Left ventricle myocardium superior (tissue), 1 donor: ENCODE measurements at regions not wholly inside any gene's neighbourhood (a gene's known extent, or its start where the extent isn't known, plus 50 kb on each side); places are given as distances from the start of the nearest gene placed in this dataset.

ENCODE experiments used
- ATAC-seq: fragments of 200-7000 bp; cut with Tn5 transposase; one replicate; pipeline ENCODE4 v1.9.1; 2020; ENCODE audit warnings: mild to moderate bottlenecking, moderate library complexity
- DNase-seq: peaks from one replicate; pipeline ENCODE4 v3.0.0-alpha.2; 2020
- intact Hi-C: fragments of 100-400 bp; cut with micrococcal nuclease; formaldehyde crosslinking; loops from one replicate; pipeline ENCODE4 v1.11.0; 2022
- donor health status: DM: no; HTN: yes; CAD: no; lungs with severe emphysema.

DNA sequence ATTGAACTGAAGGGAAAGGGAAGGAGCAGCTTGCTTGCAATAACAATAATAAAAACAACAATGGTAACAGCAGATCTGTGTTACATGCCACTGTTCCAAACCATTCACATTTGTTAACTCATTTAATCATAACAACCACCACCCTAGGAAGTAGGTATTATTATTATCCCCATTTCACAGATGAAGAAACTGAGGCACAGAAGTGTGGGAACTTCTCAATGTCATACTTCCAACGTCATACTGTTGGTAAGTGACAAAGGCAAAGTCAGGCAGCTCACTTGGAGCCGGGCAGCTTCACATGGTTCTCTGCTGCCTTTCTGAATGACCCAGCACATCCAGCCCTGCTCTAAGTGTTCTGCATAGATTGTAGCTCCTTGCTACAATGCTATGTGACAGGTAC lies 72.6 kb downstream of the FOXD1 start:
- ATAC-seq (no peak), DNase-seq (no peak)
- intact Hi-C loops = no loop called here

GRCh38 chr5:73375191-73375545 lies 73.4 kb downstream of the FOXD1 start:
- DNase-seq (no peak), ATAC-seq (no peak)
- intact Hi-C loops = no loop called here

DNA sequence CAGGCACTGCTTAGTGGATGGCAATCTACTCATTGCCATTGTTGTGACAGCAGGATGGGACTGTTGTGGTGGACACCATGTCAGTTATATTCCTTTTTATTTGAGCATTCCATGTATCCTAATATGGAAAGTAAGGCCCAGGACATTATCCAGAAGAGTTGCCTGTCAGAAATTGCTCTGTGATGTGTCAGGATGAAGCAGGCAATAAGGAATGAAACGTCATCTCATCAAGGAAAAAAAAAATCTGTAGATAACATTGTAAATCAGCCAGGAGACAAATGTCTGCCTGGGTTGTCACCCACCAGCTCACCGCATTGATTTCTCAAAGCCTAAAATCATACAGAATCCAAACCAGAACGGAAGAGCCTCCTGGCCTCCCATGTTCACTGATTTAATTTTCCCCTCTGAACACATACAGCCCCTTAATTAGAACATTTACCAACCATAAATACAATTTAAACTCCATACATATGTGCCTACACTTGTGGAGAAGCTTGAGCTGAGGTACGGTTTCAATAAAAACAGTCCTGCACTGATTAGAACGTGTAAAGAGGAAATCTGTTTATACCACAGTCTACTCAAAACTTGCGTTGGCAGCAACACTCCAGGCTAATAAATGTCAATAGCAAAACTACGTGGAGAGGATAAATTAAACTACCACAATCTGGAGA lies 73.9 kb downstream of the FOXD1 start:
- ATAC-seq (no peak), DNase-seq (no peak)
- intact Hi-C loops = no loop called here

DNA sequence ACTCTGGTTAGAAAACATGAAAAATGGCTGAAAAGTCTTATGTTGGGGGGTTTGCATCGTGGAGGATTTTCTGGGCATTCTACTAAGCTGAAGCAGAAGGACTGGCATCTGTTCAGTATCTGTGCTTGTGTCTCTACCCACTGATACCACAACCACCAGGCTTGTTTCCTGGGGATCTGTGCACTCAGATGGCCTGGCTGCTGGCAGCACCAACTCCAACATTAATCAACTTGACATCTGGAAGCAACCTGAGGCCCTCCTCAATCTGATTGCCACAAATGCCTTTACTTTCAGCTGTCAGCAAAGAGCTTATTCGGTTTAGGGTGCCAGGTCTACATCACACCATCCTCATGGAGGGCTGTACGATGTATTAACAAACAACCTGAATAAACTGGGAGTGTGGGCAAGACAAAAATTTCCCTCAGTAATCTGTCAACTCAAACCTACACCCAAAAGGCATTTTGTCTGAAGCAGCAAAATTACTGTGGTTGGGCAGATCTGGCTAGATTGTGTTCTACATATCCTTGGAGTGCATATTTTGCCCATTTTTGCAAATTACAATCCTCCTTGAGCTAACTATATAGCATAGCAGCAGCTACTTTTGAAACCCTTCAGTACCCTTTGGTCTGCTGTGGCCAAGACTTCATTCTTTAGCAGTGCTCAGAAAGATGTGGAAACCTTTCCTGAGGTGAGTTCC lies 74.6 kb downstream of the FOXD1 start:
- ATAC-seq = no peak
- intact Hi-C loops = no loop called here
- no peak for DNase-seq

DNA sequence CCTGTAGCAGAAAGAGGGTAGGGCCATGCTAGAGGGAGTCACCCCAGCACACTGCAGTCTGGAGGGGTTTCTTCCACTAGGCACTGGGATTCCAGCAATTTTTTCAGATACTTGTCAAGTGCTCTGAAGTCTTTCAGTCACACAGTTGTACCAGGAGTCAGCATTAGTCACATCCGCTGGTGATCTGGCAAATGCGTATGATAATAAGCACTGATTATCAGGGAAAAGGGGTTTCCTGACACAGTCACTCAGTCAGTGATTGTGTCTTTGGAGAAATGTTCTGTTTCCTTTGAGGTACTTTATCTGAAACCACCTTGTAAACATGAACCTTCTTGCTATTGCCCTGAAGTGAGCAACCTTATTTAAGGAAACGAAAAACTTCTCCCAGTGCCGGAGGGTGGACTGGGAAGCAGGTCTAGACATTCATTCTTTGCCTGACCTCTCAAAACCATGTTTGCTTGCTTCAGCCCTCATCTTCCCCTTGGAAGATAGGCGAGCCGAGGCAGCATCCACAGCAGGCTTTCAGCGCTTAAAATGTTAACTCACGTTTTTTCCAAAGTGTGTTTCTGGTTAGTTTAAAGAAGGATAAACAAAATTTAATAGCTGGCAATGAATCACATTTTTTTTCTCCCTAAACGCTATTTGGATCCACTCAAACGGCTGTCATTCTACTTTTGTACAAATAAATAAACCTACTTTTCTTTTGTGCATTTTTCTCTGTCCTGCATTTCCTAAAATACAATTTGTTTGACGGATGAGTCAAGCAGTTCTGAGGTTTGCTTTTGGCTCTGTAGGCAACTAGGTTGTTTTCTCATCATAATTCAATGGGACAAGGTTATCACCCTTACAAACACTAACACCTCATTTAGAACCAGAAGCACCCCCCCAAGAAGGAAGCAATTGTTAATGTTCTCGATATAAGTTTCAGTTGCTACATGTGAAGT lies 77.7 kb downstream of the FOXD1 start:
- intact Hi-C loops = no loop called here
- ATAC-seq (no peak), DNase-seq (no peak)

DNA sequence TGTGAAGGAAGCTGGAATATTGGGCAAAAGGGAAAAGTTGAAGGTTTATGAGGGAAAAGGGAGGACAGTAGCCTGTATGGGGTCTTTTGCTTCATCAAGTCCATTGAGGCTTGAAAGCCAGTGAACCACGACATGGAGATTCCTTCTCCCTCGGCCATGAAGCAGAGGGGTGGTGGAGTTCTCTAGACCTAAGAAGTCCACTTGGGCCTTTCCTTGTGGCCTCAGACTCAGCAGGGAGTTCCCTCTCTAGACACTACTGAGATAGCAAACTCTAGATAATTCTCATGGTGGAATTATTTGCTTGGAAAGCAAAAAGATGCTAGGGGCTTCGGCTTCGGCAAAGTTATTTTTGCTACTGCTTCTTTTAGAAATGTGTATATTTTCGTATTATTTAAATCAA lies 78.5 kb downstream of the FOXD1 start:
- DNase-seq = no peak
- no peak for ATAC-seq
- intact Hi-C loops = no loop called here

DNA sequence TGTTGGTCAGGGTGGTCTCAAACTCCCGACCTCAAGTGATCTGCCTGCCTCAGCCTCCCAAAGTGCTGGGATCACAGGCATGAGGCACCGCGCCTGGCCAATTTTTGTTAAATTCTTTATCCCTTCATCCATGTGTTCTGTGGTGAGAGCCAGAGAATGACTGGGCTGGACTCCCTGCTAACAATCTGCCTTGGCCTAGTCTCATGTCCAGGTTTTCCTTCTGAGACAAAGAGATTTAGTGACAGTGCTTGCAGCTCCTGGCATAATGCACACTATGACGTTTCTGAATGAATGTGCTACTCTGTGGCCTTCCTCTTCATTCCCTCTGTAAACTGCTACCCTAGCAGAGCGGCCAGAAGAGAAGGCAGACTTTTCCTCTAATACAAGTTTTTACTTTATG lies 79.3 kb downstream of the FOXD1 start:
- DNase-seq (no peak), ATAC-seq (no peak)
- intact Hi-C loops = no loop called here

- ATAC-seq = no peak
- DNase-seq = no peak
- intact Hi-C loops = no loop called here
Observed at GRCh38 chr5:73367650-73368049, 80.9 kb downstream of the FOXD1 start.

- ATAC-seq (no peak), DNase-seq (no peak)
- intact Hi-C loops = no loop called here
Observed at GRCh38 chr5:73365990-73366667, 82.4 kb downstream of the FOXD1 start.

- DNase-seq = no peak
- no peak for ATAC-seq
- intact Hi-C loops = no loop called here
Observed at GRCh38 chr5:73365301-73365853, 83.2 kb downstream of the FOXD1 start.

DNA sequence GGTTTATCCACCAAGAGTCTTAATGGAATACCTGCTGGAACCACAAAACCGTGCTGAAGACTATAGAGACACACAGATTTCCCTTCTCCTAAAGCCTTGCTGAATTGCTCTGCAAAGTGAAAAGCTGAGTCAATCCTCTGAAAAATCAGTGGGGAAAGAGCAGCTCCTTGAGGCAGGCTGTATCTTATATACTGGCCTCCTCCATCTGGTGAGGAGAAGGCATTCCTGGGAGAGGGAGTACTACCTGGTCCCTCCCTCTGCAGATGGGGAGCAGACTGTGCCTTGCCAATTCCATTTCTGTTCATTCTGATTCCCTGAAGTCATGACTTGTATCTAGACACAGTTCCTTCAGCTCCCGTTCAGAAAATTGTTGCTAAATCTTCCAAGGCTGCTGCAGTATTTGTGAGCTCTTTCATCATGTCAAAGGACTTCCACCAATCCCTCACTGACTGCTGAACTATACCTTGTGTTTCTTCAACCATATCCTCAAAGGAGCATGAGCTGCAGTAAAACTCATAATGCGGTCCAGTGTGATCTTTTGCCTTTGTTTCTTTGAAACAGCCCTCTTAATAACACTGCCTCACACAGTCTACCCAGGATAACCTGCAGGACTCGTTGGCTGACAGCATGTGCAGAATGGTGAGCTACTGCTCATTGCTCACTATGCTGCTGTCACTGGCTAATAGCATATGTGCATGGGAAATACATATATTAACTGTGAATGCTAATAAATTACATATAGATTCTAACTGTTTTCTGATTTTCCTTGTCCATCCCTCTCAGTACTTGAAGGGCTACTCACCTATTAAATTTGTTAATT lies 84.5 kb downstream of the FOXD1 start:
- no peak for DNase-seq
- intact Hi-C loops = no loop called here
- no peak for ATAC-seq

- intact Hi-C loops = no loop called here
- DNase-seq (no peak), ATAC-seq (no peak)
Observed at GRCh38 chr5:73359395-73359794, 89.2 kb downstream of the FOXD1 start.

DNA sequence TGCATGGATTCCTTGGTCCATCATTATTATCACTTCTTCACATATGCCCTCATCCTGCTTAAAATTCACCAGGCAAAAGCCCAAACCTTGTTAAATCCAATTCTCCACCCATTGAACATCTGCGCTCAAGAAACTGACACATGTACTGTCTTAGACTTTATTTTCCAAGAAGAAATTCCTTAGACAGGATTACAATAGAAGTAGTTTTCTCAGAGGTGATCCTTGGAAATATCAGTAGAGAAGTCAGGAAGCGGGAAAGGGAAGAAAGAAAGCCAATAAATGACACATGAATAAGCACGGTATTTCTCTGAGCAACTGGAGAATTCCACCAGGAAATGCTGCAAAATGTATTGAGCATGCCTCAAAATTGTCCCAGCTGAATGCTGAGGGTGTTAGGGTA lies 90.2 kb downstream of the FOXD1 start:
- ATAC-seq (no peak), DNase-seq (no peak)
- intact Hi-C loops = no loop called here

DNA sequence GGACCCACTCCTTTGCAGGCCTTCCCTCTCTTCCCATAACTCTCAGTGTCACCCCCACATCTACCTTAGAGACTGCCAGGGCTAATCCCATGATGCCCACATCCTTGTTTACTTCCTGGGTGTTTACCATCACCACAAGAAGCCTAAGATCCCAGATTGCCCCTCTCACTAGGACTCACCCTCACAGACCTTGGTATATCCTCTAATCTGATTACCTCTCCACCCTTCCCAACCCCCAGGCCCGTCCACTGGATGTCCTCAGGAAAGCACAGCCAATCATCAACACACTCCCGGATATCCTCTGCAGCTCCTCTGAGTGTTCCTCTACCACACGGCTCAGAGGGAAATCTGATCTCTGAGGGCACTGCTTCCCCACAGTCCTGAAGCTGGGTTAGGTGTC lies 91.0 kb downstream of the FOXD1 start:
- ATAC-seq = no peak
- intact Hi-C loops = no loop called here
- no peak for DNase-seq

- DNase-seq = no peak
- ATAC-seq = no peak
- intact Hi-C loops = no loop called here
Observed at GRCh38 chr5:73355108-73355507, 93.5 kb downstream of the FOXD1 start.

- intact Hi-C loops = no loop called here
- DNase-seq = no peak
- ATAC-seq = no peak
Observed at GRCh38 chr5:73354406-73354805, 94.2 kb downstream of the FOXD1 start.

DNA sequence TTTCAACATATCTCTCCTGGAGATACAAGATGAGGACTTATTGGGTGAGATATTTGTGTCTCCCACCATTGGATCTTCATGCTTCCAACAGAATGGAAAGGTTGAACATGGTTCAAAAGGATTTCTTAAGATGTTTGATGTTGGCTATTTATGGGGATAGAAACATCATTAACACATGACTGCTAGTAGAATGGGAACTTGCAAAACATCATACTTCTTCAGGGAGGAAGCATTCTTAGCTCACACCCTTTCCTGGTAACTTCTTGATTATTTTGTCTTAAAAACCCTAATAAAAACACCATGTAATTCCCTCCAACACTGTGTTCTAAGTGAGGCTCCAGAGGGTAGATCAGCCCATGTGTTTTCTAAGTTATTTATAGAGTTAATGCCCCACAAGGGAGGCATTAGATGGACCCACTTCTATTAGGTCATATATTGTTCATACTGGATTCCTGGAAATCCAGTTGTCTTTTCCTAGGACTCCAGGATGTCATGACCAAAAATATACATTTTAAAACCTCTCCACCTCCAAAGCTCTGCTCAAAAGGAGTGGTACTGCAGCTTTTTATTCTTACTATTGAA lies 95.8 kb downstream of the FOXD1 start:
- DNase-seq = no peak
- no peak for ATAC-seq
- intact Hi-C loops = no loop called here

DNA sequence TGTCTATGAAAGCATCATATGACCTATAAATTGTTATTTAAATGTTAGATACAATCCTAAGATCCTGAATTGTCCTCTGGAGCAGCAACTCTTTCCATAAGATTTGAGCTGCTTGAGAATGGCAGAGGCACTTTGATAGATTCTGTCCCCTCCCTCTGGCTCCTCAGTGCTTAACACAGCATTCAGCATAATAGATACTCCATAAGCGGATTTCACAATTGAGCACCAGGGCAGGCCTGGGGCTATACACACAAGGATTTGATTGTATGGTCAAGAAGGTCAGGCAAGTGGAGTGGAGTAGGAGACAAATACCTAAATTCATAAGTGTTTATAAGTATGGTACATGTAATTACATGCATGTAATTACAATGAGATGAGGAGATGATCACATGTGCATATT lies 96.3 kb downstream of the FOXD1 start:
- ATAC-seq (no peak), DNase-seq (no peak)
- intact Hi-C loops = no loop called here
